ENCODE measurements at regions not wholly inside any gene's neighbourhood (a gene's known extent, or its start where the extent isn't known, plus 50 kb on each side); places are given as distances from the start of the nearest gene placed in this dataset.

DNA sequence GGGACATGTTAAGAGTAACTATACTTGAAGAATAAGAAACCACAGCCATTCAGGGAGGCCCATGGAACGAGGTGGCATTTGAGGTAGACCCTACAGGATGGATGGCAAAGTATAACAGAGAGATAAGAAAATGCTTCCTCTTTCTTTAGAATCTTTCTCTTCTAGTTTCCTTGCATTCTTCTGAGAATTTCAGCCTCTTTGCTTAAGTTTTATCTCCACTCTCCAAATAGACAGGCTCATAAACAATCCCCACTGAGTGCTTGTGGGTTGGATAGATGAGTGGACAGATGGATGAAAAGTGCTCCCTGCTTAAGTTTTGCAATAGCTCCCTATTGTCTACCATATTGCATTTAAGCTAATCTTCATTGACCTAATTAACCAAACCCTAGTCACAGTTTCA, 103.7 kb downstream of the MEX3B start:
- no peak for TF ChIP-seq POLR2A (IDR thresholded peaks at IDR 0.05)
- TF ChIP-seq, protein P1, sequence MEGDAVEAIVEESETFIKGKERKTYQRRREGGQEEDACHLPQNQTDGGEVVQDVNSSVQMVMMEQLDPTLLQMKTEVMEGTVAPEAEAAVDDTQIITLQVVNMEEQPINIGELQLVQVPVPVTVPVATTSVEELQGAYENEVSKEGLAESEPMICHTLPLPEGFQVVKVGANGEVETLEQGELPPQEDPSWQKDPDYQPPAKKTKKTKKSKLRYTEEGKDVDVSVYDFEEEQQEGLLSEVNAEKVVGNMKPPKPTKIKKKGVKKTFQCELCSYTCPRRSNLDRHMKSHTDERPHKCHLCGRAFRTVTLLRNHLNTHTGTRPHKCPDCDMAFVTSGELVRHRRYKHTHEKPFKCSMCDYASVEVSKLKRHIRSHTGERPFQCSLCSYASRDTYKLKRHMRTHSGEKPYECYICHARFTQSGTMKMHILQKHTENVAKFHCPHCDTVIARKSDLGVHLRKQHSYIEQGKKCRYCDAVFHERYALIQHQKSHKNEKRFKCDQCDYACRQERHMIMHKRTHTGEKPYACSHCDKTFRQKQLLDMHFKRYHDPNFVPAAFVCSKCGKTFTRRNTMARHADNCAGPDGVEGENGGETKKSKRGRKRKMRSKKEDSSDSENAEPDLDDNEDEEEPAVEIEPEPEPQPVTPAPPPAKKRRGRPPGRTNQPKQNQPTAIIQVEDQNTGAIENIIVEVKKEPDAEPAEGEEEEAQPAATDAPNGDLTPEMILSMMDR (IDR thresholded peaks at IDR 0.05): no peak
- no peak for TF ChIP-seq EP300 (IDR thresholded peaks at IDR 0.05)
